SU-DHL-6 (cell line): ENCODE measurements at regions not wholly inside any gene's neighbourhood (a gene's known extent, or its start where the extent isn't known, plus 50 kb on each side); places are given as distances from the start of the nearest gene placed in this dataset.

Experiments used
- H2AFZ ChIP-seq: fragments of 200-600 bp; sonication (generic); 2 replicates; pipeline ENCODE4 v1.6.1; 2014; ENCODE audit warnings: low read depth, mild to moderate bottlenecking, moderate library complexity, mixed read lengths, antibody characterized with exemption, low read length; ENCODE audit not compliant: severe bottlenecking
- H3F3A ChIP-seq: fragments of 200-600 bp; shearing (Covaris generic); 2 replicates; pipeline ENCODE4 v1.6.0; 2016; ENCODE audit warnings: antibody characterized with exemption, mild to moderate bottlenecking; ENCODE audit not compliant: insufficient read depth
- H3K27ac ChIP-seq: fragments of 200-600 bp; sonication (generic); 2 replicates; pipeline ENCODE4 v1.5.1; 2016; ENCODE audit warnings: low read depth, mild to moderate bottlenecking, low read length, moderate library complexity, mixed read lengths
- H3K27me3 ChIP-seq: fragments of 200-600 bp; sonication (generic), shearing (Covaris generic); 2 replicates; pipeline ENCODE4 v1.6.0; 2014; ENCODE audit warnings: mild to moderate bottlenecking, low read length
- H3K36me3 ChIP-seq: fragments of 200-600 bp; sonication (generic); 2 replicates; pipeline ENCODE4 v1.6.1; 2014; ENCODE audit warnings: mild to moderate bottlenecking, low read length, mixed read lengths
- H3K4me2 ChIP-seq: fragments of 300-600, 200-600 bp; shearing (Covaris generic), sonication (generic); 2 replicates; pipeline ENCODE4 v1.6.0; 2014; ENCODE audit warnings: low read length, low read depth, mild to moderate bottlenecking; ENCODE audit not compliant: poor library complexity, severe bottlenecking
- H3K4me3 ChIP-seq: fragments of 200-600 bp; sonication (generic); 2 replicates; pipeline ENCODE4 v1.5.1; 2014; ENCODE audit warnings: antibody characterized with exemption, low read length, mild to moderate bottlenecking, mixed read lengths; ENCODE audit not compliant: insufficient read depth, poor library complexity, severe bottlenecking
- H3K79me2 ChIP-seq: fragments of 200-600 bp; sonication (generic); 2 replicates; pipeline ENCODE4 v1.6.1; 2014; ENCODE audit warnings: mild to moderate bottlenecking, low read length, moderate library complexity; ENCODE audit not compliant: insufficient read depth
- H3K9ac ChIP-seq: fragments of 200-600 bp; sonication (generic); 2 replicates; pipeline ENCODE4 v1.7.0; 2014; ENCODE audit warnings: mild to moderate bottlenecking, low read length
- H3K9me2 ChIP-seq: fragments of 200-600 bp; sonication (generic); replicated peaks from 2 replicates; pipeline ENCODE4 v1.6.1; 2014; ENCODE audit warnings: low read length; ENCODE audit not compliant: insufficient read depth
- H3K9me3 ChIP-seq: fragments of 200-600 bp; sonication (generic); 2 replicates; pipeline ENCODE4 v1.6.1; 2014; ENCODE audit warnings: low read length, mixed read lengths; ENCODE audit not compliant: insufficient read depth
- H4K20me1 ChIP-seq: fragments of 200-600 bp; sonication (generic); 2 replicates; pipeline ENCODE4 v1.6.1; 2014; ENCODE audit warnings: low read depth, mild to moderate bottlenecking, antibody characterized with exemption, low read length, moderate library complexity, mixed read lengths
- CTCF ChIP-seq: fragments of 200-600 bp; sonication (generic); IDR thresholded peaks from one replicate; pipeline ENCODE4 v1.5.1; 2017; ENCODE audit warnings: antibody characterized with exemption, mild to moderate bottlenecking, low read length, moderate library complexity; ENCODE audit not compliant: insufficient read depth, poor library complexity, severe bottlenecking
- EZH2phosphoT487 ChIP-seq: fragments of 200-600 bp; sonication (generic), shearing (Covaris generic); conservative IDR thresholded peaks from 2 replicates; pipeline ENCODE4 v1.6.1; 2018; ENCODE audit warnings: mild to moderate bottlenecking, antibody characterized with exemption, low read length, moderate library complexity, mixed read lengths

GRCh38 chr9:89549031-89549644 lies 51.2 kb upstream of the SEMA4D start:
- no peaks in the 10 kb centered on the region for H3K79me2 ChIP-seq
- TF ChIP-seq CTCF (peak; percentile 90), EZH2phosphoT487 (no peak)
- no peak overlapping the region for H3K4me2 ChIP-seq
- no peaks in the 10 kb centered on the region for H4K20me1 ChIP-seq
- no peak overlapping the region for H3K4me3 ChIP-seq
- no peaks in the 10 kb centered on the region for H3F3A ChIP-seq
- no peak overlapping the region for H2AFZ ChIP-seq
- no peaks in the 10 kb centered on the region for H3K9me2 ChIP-seq
- no peaks in the 10 kb centered on the region for H3K36me3 ChIP-seq
- no peaks in the 10 kb centered on the region for H3K9me3 ChIP-seq
- no peak overlapping the region for H3K9ac ChIP-seq
- no peak overlapping the region for H3K27ac ChIP-seq
- 0 out of 2 replicates have a peak, but pooled peaks cover 2% of the 10 kb centered on the region for H3K27me3 ChIP-seq

- H3F3A ChIP-seq, result no peaks in the 10 kb centered on the region
- 0 out of 2 replicates have a peak, but pooled peaks cover 2% of the 10 kb centered on the region for H3K27me3 ChIP-seq
- TF ChIP-seq EZH2phosphoT487 (no peak), CTCF (no peak)
- no peak overlapping the region for H2AFZ ChIP-seq
- H3K36me3 ChIP-seq, result no peaks in the 10 kb centered on the region
- no peaks in the 10 kb centered on the region for H3K9me2 ChIP-seq
- H3K4me2 ChIP-seq, result no peak overlapping the region
- no peak overlapping the region for H3K4me3 ChIP-seq
- no peaks in the 10 kb centered on the region for H4K20me1 ChIP-seq
- no peak overlapping the region for H3K27ac ChIP-seq
- no peaks in the 10 kb centered on the region for H3K9me3 ChIP-seq
- H3K9ac ChIP-seq, result no peak overlapping the region
- no peaks in the 10 kb centered on the region for H3K79me2 ChIP-seq
Observed at GRCh38 chr9:89548071-89548638, 50.2 kb upstream of the SEMA4D start.
